GM19035 (cell line): ENCODE measurements at regions not wholly inside any gene's neighbourhood (a gene's known extent, or its start where the extent isn't known, plus 50 kb on each side); places are given as distances from the start of the nearest gene placed in this dataset.

Source experiments
- ATAC-seq: cut with Tn5 transposase; IDR thresholded peaks from one replicate; pipeline ENCODE4 v1.9.1; 2021; ENCODE audit not compliant: unreplicated experiment

GRCh38 chr3:180092889-180093288, 56.2 kb upstream of the PEX5L start:
- ATAC-seq: no peak

DNA sequence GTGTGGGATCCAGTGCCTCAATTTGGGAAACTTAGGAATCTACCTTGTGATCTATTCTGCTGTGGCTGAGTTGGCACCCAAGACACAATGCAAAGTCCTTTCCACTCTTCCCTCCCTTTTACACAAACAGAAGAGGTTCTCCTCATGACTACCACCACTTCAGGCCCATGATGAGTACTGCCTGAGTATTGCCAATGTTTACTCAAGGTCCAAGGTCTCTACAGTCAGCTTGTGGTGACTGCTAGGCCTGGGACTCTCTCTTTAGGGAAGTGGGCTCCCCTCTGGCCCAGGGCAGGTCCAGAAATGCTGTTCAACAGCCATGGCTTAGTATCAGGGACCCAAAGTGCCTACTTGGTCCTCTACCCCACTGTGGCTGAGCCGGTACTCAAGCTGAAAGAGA, 56.8 kb upstream of the PEX5L start:
- ATAC-seq: no peak

DNA sequence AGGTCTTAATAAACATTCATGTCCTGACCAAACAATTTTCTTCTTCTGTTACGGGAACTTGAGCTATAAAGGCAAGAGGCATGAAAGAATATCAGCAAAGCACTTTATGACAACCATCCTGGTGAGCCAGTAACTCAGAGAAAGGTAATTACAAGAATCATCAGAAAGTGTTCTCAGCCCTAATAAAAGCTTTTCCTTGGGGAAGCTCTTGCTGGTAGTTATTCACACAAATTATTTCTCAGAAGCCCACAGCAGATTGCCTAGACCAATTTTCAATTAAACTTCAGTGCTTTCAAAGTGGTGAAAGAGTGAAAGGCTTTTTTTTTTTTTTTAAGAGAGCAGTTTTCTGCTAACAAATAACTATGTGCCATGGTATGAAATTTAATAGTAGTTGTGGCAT, 60.9 kb upstream of the PEX5L start:
- no peak for ATAC-seq

- ATAC-seq: no peak
Observed at GRCh38 chr3:180102134-180102533, 65.4 kb upstream of the PEX5L start.

DNA sequence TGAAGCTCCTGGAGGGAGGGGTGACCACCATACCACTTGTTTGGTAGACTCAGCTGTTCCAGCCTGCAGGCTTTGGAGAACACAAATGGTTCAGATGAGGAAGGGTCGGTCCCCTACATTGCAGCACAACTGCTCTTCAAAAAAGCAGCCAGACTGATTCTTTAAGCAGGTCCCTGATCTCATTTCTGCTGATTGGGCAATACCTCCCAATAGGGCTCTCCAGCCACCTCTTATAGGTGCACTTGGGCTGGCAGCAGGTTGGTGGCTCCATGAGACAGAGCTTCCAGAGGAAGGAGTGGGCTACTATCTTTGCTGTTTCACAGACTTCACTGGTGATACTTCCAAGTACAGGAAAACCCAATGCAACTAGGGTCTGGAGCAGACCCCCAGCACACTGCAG, 65.9 kb upstream of the PEX5L start:
- ATAC-seq: no peak

- no peak for ATAC-seq
Observed at GRCh38 chr3:180116203-180116602, 79.5 kb upstream of the PEX5L start.

DNA sequence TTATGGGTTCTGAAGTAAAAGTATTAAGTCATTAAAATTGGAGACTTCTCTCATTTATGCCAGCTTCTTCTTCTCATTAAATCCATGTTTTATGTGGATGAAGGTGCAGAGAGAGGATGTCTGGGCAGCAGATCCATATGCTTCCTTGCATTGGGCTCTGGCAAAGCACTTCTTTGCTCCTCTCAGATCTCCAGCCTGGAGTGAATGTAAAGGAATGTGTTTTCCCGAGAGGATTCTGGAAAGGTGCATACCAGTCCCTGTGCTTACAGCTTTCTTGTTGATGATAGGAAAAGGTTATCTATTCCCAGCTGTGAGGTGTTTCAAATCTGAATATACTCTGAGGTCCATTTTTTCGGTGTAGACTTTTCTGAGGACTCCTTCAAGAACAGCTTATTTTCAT, 79.9 kb upstream of the PEX5L start:
- ATAC-seq: no peak

DNA sequence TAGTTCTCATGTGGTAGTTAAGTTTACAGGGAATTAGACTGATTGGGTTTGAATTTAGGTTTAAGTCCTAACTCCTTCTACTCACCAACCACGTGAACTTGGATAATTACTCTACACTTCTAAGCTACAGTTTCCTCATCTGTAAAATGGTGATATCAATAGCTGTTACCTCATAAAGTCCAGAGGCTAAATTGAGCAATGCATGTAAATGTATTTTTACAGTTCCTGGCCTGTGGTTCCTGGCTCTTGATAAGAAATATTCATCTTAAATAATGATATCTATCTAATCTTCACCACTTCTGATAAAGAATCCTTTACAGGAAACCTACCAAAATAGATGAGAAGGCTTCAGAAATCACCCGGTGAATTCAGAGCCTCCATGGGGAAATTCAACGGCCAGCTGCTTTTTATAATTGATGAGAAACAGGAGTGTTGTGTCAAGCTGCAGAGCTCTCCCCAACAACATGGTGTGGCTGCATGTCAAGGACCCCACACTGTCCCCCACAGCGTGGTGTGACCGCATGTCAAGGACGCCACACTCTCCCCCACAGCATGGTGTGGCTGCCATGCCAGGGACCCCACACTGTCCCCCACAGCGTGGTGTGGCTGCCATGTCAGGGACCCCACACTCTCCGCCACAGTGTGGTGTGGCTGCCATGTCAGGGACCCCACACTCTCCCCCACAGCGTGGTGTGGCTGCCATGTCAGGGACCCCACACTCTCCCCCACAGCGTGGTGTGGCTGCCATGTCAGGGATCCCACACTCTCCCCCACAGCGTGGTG, 80.8 kb upstream of the PEX5L start:
- no peak for ATAC-seq

DNA sequence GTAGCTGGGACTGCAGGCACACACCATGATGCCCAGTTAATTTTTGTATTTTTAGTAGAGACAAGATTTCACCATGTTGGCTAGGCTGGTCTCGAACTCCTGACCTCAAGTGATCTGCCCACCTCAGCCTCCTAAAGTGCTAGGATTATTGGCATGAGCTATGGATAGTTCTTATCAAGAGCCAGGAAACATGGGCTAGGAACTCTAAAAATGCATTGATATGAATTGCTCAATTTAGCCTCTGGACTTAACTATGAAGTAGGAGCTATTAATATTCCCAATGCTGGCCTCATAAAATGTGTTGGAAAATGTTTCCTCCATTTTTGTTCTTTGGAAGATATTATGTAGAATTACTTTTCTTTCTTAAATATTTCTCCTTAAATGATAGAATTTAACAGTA, 82.8 kb upstream of the PEX5L start:
- ATAC-seq: no peak

DNA sequence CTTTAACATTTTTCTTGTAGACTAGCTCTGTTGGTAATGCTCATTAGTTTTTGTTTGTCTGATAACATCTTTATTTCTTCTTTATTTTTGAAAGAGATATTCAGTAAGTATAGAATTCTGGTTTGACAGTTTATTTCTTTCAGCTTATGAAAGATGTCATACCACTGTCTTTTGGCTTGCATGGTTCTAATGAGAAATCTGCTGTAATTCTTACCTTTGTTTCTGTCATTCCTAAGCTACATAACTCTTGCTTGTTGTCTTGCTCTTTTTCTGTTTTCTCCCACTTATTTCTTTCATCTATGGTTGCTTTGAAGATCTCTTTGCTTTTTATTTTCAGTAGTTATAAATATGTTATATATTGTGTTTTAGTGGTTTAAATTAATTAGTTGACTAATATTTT, 87.2 kb upstream of the PEX5L start:
- no peak for ATAC-seq

DNA sequence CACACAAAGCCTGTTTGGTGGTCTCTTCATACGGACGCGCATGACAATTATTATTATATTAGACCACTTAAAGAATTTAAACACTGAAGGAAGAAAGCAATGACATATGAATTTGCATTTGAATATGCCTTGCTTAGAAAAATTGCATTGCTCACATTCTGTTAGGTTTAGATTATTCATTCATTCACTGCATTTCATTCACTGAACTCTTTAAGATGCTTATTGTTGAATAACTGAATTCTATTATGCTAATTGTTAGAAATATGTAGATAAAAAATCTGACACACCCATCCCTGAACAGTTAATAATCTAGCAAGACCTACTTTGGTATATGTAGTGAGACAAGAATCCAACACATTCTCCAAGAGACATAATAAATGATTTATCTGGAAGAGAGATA, 94.4 kb upstream of the PEX5L start:
- no peak for ATAC-seq

GRCh38 chr3:180135101-180135500, 98.4 kb upstream of the PEX5L start:
- ATAC-seq: no peak

DNA sequence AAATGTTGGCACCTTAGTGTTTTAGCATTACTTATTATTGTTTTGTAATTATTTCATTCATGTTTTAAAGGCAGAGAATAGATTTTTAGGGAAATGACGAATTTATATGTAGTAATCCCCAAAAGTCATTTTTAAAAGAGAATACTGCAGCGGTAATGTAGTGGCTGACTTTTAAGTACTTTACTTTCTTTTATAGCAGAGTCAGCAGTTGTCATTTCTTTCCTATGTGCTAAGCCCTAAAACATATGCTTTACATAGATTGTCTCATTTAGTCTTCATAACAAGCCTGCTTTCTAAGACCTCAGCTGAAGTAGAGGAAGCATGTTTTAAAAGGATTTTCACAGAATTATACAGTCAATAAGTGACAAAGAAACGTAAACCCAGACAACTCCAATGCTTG, 102.1 kb upstream of the PEX5L start:
- ATAC-seq: no peak

- no peak for ATAC-seq
Observed at GRCh38 chr3:180142041-180142440, 105.3 kb upstream of the PEX5L start.

- ATAC-seq: no peak
Observed at GRCh38 chr3:180142472-180142871, 105.7 kb upstream of the PEX5L start.

GRCh38 chr3:180161770-180162169, 125.0 kb upstream of the PEX5L start:
- ATAC-seq: no peak

DNA sequence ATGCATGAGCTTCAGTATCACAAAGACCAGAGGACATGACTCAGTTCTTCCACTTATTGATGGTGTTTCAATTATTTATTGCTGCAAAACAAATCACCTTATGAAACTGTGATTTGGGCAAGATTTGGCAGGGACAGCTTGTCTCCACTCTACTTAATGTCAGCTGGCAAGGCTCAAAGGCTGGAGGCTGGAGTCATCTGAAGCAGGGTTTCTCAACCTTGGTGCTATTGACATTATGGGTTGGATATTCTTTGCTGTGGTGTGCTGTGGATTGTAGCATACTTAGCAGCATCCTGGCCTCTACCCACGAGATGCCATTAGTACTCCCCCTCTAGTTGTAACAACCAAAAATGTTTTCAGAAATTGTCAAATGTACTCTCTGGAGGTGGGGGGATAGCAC, 138.8 kb upstream of the PEX5L start:
- no peak for ATAC-seq

- ATAC-seq: no peak
Observed at GRCh38 chr3:180176059-180176458, 139.3 kb upstream of the PEX5L start.

DNA sequence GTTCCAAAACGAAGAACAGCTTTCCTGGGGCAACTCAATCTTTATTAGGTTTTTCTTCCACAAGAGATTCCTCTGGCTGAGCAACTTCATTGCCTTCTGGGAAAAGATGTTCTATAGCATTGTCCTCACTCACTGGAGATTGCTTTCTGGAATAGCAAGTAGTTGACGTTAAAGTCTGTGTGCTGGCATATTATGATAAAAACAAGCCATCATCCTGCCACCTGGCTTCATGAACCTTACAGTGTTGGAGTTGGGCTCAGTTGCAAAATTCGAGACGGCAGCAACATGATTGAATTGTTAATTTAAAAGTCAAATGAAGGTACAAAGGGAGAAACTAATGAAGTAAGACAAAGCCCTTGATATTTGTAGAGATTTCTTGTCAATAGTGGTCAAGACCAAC, 140.5 kb upstream of the PEX5L start:
- ATAC-seq: no peak

DNA sequence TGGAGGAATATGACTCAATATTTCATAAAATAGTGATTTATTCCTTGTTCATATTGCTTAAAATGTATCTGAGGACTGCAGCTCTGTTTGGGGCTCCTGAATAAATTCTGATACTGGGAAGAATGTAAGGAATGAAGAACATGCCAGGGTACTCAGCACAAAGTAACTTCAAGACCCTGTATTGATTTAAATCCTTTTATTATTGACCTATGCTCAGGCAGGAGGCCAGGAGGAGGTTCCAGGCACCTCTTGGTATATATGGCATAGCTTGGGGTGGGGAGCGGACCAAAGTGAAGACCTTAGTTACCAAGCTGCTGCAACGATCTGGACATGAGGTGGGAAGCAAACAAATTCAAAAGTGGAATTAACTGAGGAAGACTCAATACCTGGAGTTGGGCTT, 142.8 kb upstream of the PEX5L start:
- no peak for ATAC-seq

DNA sequence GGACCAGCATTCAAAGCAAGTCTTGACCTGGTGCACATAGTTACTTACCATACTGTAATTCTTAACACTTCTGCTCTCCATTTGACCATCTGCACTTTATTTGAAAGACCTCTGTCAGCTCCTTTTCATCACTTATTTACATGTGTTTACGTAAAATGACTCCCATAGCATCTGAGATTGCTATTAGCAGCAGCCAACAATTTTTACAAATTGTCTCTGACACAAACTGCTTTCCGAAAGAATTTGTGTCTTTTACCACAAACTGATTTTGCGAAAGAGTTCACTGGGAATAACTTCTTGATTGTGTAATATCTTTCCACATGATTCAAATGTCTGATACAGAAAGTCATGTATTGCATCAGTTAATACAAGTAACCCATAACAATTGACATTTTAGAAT, 144.1 kb upstream of the PEX5L start:
- no peak for ATAC-seq

DNA sequence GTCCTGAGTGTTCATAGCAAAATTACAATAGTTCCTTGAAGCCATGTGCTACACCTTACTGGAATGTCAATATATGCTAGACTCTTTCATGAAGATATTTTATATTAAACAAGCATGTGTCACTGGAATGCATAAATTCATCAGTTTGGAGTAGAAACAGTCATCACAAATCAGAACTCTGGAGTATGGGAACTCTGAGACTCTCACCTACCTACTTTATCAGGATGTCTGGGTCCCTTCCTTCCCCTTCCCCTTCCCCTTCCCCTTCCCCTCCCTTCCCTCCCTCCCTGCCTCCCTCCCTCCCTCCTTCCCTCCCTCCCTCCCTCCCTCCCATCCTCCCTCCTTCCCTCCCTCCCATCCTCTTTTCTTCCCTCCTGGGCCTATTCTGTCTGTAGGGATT, 144.7 kb upstream of the PEX5L start:
- no peak for ATAC-seq

DNA sequence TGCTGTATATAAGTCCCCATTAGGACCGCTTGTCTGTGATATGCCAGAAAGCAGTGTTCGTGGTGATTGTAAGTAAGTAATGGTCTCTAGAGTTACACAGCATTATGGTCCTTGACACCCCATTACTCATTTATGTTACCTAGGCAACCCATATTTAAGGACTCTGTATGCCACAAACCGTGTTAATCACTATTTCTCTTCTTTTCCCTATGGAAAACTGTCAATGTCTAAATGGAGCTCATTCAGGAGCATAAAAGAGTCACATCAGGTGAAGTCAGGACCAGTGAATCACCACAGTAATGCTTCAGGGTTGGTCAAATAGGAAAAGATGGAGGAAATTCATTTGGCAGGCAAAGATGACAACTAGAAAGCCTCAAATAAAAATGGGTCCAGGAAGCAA, 146.6 kb upstream of the PEX5L start:
- no peak for ATAC-seq
